ENCODE measurements at regions not wholly inside any gene's neighbourhood (a gene's known extent, or its start where the extent isn't known, plus 50 kb on each side); places are given as distances from the start of the nearest gene placed in this dataset.

GRCh38 chr20:9955646-9956045 lies 79.1 kb upstream of the ANKEF1 start:
- TF ChIP-seq CTCF (conservative IDR thresholded peaks at IDR 0.05; ENCODE audit: low read depth, low read length) (no peak), EZH2 (IDR thresholded peaks at IDR 0.05; ENCODE audit: low read length, unreplicated experiment) (no peak)
